Ovary (tissue), 3 donors: ENCODE measurements at regions not wholly inside any gene's neighbourhood (a gene's known extent, or its start where the extent isn't known, plus 50 kb on each side); places are given as distances from the start of the nearest gene placed in this dataset.

ENCODE experiments used
- CTCF ChIP-seq, 3 donors: fragments of 450-650 bp in 2 of 3; fragments of 200-600 bp in 1 of 3; IDR thresholded peaks; one replicate each; pipeline versions ENCODE4 v1.5.1 to v1.8.0; 2016 to 2022; ENCODE audit warnings: antibody characterized with exemption in 3 of 3, mild to moderate bottlenecking in 1 of 3
- POLR2A ChIP-seq: fragments of 450-650 bp; IDR thresholded peaks from one replicate; pipeline ENCODE4 v1.6.1; 2017; ENCODE audit warnings: antibody characterized with exemption, mild to moderate bottlenecking, moderate library complexity
- donor health status: DM: no; HTN: no; CAD: no.

DNA sequence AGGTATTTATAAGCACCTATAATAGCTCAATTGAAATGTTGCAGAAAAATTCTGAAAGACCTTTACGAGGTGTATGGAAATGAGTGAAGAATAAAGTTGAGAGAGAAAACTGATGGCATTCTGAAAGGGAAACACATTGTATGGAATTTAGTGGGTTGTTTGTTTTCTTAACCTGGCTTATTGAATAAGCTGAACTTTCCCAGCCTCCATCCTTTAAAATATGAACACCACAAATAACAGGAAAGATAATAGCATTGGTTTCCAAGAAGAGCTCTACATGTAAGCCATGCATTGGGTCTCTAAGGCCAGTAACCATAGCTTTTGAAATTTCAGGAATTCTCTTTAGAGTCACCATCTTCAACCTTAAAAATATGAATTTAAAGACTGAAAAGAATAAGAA, 709.0 kb downstream of the USP25 start:
- TF ChIP-seq CTCF (IDR thresholded peaks at IDR 0.05), result no peak
- no peak for TF ChIP-seq POLR2A
